ENCODE measurements at regions not wholly inside any gene's neighbourhood (a gene's known extent, or its start where the extent isn't known, plus 50 kb on each side); places are given as distances from the start of the nearest gene placed in this dataset.
A peak's percentile ranks its signal among the peaks of the same experiment; 100 is the strongest.
"Not testable (repeated sequence)": the region's sequence is repeated elsewhere in the genome, so short reads cannot be mapped to it uniquely, and the experiment has no call there.

- DNase-seq, result no peak
Measured at GRCh38 chr4:163697121-163697520, 202.6 kb downstream of the TMA16 start.

GRCh38 chr4:163700383-163700782, 205.9 kb downstream of the TMA16 start:
- not testable (repeated sequence) for DNase-seq

GRCh38 chr4:163701916-163702315, 207.4 kb downstream of the TMA16 start:
- DNase-seq, result peak; percentile 10

- no peak for DNase-seq
Measured at GRCh38 chr4:163702736-163703135, 208.2 kb downstream of the TMA16 start.

GRCh38 chr4:163703251-163703650, 208.8 kb downstream of the TMA16 start:
- DNase-seq, result no peak

- no peak for DNase-seq
Measured at GRCh38 chr4:163707873-163708272, 213.4 kb downstream of the TMA16 start.

- DNase-seq, result no peak
Measured at GRCh38 chr4:163709601-163710000, 215.1 kb downstream of the TMA16 start.

- DNase-seq, result no peak
Measured at GRCh38 chr4:163710158-163710557, 215.7 kb downstream of the TMA16 start.

GRCh38 chr4:163724495-163724894, 230.0 kb downstream of the TMA16 start:
- not testable (repeated sequence) for DNase-seq

GRCh38 chr4:163726641-163727040, 232.2 kb downstream of the TMA16 start:
- no peak for DNase-seq

GRCh38 chr4:163731071-163731470, 236.6 kb downstream of the TMA16 start:
- DNase-seq, result no peak

GRCh38 chr4:163732473-163732872, 238.0 kb downstream of the TMA16 start:
- DNase-seq, result no peak

GRCh38 chr4:163736876-163737275, 242.4 kb downstream of the TMA16 start:
- no peak for DNase-seq

- DNase-seq, result not testable (repeated sequence)
Measured at GRCh38 chr4:163737846-163738245, 243.4 kb downstream of the TMA16 start.

- no peak for DNase-seq
Measured at GRCh38 chr4:163738521-163738920, 244.0 kb downstream of the TMA16 start.

- no peak for DNase-seq
Measured at GRCh38 chr4:163744861-163745260, 250.4 kb downstream of the TMA16 start.

- no peak for DNase-seq
Measured at GRCh38 chr4:163747293-163747692, 252.8 kb downstream of the TMA16 start.

GRCh38 chr4:163747886-163748285, 253.4 kb downstream of the TMA16 start:
- no peak for DNase-seq

GRCh38 chr4:163748449-163748848, 254.0 kb downstream of the TMA16 start:
- no peak for DNase-seq

- DNase-seq, result peak; percentile 11
Measured at GRCh38 chr4:163755013-163755412, 260.5 kb downstream of the TMA16 start.

GRCh38 chr4:163757219-163757618, 262.7 kb downstream of the TMA16 start:
- DNase-seq, result no peak

GRCh38 chr4:163758032-163758431, 263.5 kb downstream of the TMA16 start:
- no peak for DNase-seq

- DNase-seq, result no peak
Measured at GRCh38 chr4:163762741-163763140, 268.3 kb downstream of the TMA16 start.

GRCh38 chr4:163764569-163764968, 270.1 kb downstream of the TMA16 start:
- no peak for DNase-seq

GRCh38 chr4:163768014-163768413, 273.5 kb downstream of the TMA16 start:
- no peak for DNase-seq

GRCh38 chr4:163772238-163772637, 277.7 kb downstream of the TMA16 start:
- no peak for DNase-seq

All from activated CD4-positive, alpha-beta T cell treated with anti-CD3 and anti-CD28 coated beads, Interleukin-10, Interleukin-2, amounts not matched to agents 100 ng/mL and 50 ng/mL, durations not matched to agents 16 hours and 8 hours (primary cell).